Prostate gland (tissue), 2 donors: ENCODE measurements at regions not wholly inside any gene's neighbourhood (a gene's known extent, or its start where the extent isn't known, plus 50 kb on each side); places are given as distances from the start of the nearest gene placed in this dataset.
"Not testable (repeated sequence)": the region's sequence is repeated elsewhere in the genome, so short reads cannot be mapped to it uniquely, and the experiment has no call there.

Source experiments
- DNase-seq: peaks from one replicate; pipeline ENCODE4 v3.0.0-alpha.2; 2019; ENCODE audit warnings: low spot score
- H3K27ac ChIP-seq, 2 donors: fragments of 200-600 bp; sonication (generic); 2 replicates each; pipeline ENCODE4 v1.5.1; 2017 to 2019
- H3K27me3 ChIP-seq: fragments of 200-600 bp; sonication (generic); replicated peaks from 2 replicates; pipeline ENCODE4 v1.5.1; 2019; ENCODE audit not compliant: insufficient read depth
- H3K36me3 ChIP-seq, 2 donors: fragments of 200-600 bp; sonication (generic); 1 replicate in 1 of 2; 2 replicates in 1 of 2; pipeline versions ENCODE4 v1.5.1 to v1.8.1; 2017 to 2019
- H3K4me1 ChIP-seq: fragments of 200-600 bp; sonication (generic); replicated peaks from 2 replicates; pipeline ENCODE4 v1.5.1; 2019
- H3K4me3 ChIP-seq, 2 donors: fragments of 200-600 bp; sonication (generic); 2 replicates each; pipeline ENCODE4 v1.5.1; 2017 to 2019
- H3K9me3 ChIP-seq: fragments of 200-600 bp; sonication (generic); 2 replicates; pipeline ENCODE4 v1.5.1; 2017
- CTCF ChIP-seq, 4 experiments: fragments of 200-600 bp in 2 of 4; fragments of 450-650 bp in 2 of 4; sonication (generic) in 2 of 4; IDR thresholded peaks; 1 replicate in 3 of 4; 2 replicates in 1 of 4; pipeline ENCODE4 v1.5.1; 2016 to 2019; ENCODE audit warnings: antibody characterized with exemption in 4 of 4, mild to moderate bottlenecking in 2 of 4, moderate library complexity in 2 of 4
- POLR2A ChIP-seq: fragments of 450-650 bp; IDR thresholded peaks from one replicate; pipeline ENCODE4 v1.6.1; 2016; ENCODE audit warnings: antibody characterized with exemption, mild to moderate bottlenecking
- POLR2AphosphoS5 ChIP-seq: sonication (generic); formaldehyde crosslinking; IDR thresholded peaks from one replicate; pipeline ENCODE4 v1.6.1; 2017; ENCODE audit warnings: antibody characterized with exemption
- WGBS: methylation state at CpG from one replicate; pipeline ENCODE4 v1.1.5; 2018; 5-methylcytosine and 5-hydroxymethylcytosine counted together
- intact Hi-C: fragments of 100-400 bp; cut with DNase I; formaldehyde crosslinking; loops from one replicate; pipeline ENCODE4 v1.14.2; 2022

- intact Hi-C loops, result no loop called here
Observed at GRCh38 chrX:151042842-151043241, 59.7 kb downstream of the HMGB3 start.

GRCh38 chrX:151066373-151066772 lies 83.2 kb downstream of the HMGB3 start:
- 94% methylated on average over 2 of the region's 3 CpGs for WGBS
- intact Hi-C loops, H3K27ac ChIP-seq, H3K4me1 ChIP-seq, H3K36me3 ChIP-seq, H3K27me3 ChIP-seq, H3K9me3 ChIP-seq, H3K4me3 ChIP-seq, DNase-seq: not testable (repeated sequence)

More at GRCh38 chrX:151042842-151043241, 59.7 kb downstream of the HMGB3 start:
- H3K4me3 ChIP-seq, result no peak overlapping the region
- H3K36me3 ChIP-seq, result no peaks in the 10 kb centered on the region
- H3K27me3 ChIP-seq, result no peaks in the 10 kb centered on the region
- DNase-seq, result no peak
- TF ChIP-seq POLR2A (no peak), CTCF (IDR thresholded peaks at IDR 0.05) (no peak), POLR2AphosphoS5 (no peak)
- no peak overlapping the region for H3K27ac ChIP-seq
- WGBS, result 59% methylated on average over 2 of the region's 2 CpGs
- H3K9me3 ChIP-seq, result no peaks in the 10 kb centered on the region
- H3K4me1 ChIP-seq, result no peaks in the 10 kb centered on the region

GRCh38 chrX:151073767-151074166 lies 90.6 kb downstream of the HMGB3 start:
- intact Hi-C loops, result no loop called here
- H3K36me3 ChIP-seq, result no peaks in the 10 kb centered on the region
- no peaks in the 10 kb centered on the region for H3K9me3 ChIP-seq
- no peaks in the 10 kb centered on the region for H3K4me1 ChIP-seq
- 96% methylated on average over 9 of the region's 12 CpGs for WGBS
- no peak overlapping the region for H3K27ac ChIP-seq
- no peak for DNase-seq
- TF ChIP-seq CTCF (IDR thresholded peaks at IDR 0.05) (no peak), POLR2AphosphoS5 (no peak)
- H3K27me3 ChIP-seq, result no peaks in the 10 kb centered on the region
- no peak overlapping the region for H3K4me3 ChIP-seq

GRCh38 chrX:151081016-151081415 lies 95.4 kb upstream of the GPR50 start:
- 85% methylated on average over 9 of the region's 9 CpGs for WGBS
- no peak overlapping the region for H3K27ac ChIP-seq
- no peak for DNase-seq
- TF ChIP-seq POLR2AphosphoS5 (no peak), CTCF (IDR thresholded peaks at IDR 0.05) (no peak), POLR2A (no peak)
- no peaks in the 10 kb centered on the region for H3K9me3 ChIP-seq
- H3K4me1 ChIP-seq, result no peaks in the 10 kb centered on the region
- H3K36me3 ChIP-seq, result no peaks in the 10 kb centered on the region
- intact Hi-C loops, result no loop called here
- H3K4me3 ChIP-seq, result no peak overlapping the region
- H3K27me3 ChIP-seq, result no peaks in the 10 kb centered on the region

GRCh38 chrX:151082077-151082948 lies 94.1 kb upstream of the GPR50 start:
- H3K9me3 ChIP-seq, result no peaks in the 10 kb centered on the region
- 15% methylated on average over 11 of the region's 41 CpGs for WGBS
- no peak overlapping the region for H3K27ac ChIP-seq
- peak; percentile 14 for DNase-seq
- no peak for TF ChIP-seq POLR2AphosphoS5
- peak; percentile 80 to 87 (median 86) for TF ChIP-seq CTCF (IDR thresholded peaks at IDR 0.05)
- intact Hi-C loops, result loop anchor here (2.0 kb wide), 1 partner anchor 310 kb away; no protein-coding TSS in a partner anchor
- no peaks in the 10 kb centered on the region for H3K27me3 ChIP-seq
- no peaks in the 10 kb centered on the region for H3K4me1 ChIP-seq
- H3K4me3 ChIP-seq, result no peak overlapping the region
- H3K36me3 ChIP-seq, result no peaks in the 10 kb centered on the region
